Left kidney (tissue), 1 donor: ENCODE measurements at regions not wholly inside any gene's neighbourhood (a gene's known extent, or its start where the extent isn't known, plus 50 kb on each side); places are given as distances from the start of the nearest gene placed in this dataset.
"Not testable (repeated sequence)": the region's sequence is repeated elsewhere in the genome, so short reads cannot be mapped to it uniquely, and the experiment has no call there.

ENCODE experiments used
- DNase-seq: peaks from one replicate; pipeline ENCODE4 v3.0.0-alpha.2; 2013

DNA sequence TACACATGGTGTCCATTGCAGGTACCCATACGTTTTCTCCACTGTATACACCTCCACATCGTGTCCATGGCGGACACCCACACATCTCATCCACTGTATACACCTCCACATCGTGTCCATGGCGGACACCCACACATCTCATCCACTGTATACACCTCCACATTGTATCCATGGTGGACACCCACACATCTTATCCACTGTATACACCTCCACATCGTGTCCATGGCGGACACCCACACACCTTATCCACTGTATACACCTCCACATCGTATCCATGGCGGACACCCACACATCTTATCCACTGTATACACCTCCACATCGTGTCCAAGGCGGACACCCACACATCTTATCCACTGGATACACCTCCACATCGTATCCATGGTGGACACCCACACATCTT lies 50.4 kb upstream of the TTC34 start:
- not testable (repeated sequence) for DNase-seq

DNA sequence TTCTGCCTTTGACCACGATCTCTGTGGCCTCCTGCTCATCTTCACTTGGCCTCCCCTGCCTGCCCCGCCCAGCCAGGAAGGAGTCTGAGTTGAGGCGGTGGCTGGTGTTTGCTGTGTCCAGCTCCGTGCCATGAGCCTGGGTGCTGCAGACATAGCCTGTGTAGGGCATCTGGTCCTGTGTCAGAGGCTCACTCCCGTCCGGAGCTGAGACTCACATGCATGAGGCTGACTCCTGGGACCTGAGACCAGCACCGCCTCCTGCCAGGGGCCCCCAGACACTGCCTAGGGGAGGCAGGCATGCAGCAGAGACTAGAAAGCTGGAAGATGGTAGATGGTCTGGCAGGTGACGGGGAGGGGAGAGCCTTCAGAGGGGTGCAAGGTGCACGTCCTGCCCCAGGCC lies 52.2 kb upstream of the TTC34 start:
- no peak for DNase-seq

DNA sequence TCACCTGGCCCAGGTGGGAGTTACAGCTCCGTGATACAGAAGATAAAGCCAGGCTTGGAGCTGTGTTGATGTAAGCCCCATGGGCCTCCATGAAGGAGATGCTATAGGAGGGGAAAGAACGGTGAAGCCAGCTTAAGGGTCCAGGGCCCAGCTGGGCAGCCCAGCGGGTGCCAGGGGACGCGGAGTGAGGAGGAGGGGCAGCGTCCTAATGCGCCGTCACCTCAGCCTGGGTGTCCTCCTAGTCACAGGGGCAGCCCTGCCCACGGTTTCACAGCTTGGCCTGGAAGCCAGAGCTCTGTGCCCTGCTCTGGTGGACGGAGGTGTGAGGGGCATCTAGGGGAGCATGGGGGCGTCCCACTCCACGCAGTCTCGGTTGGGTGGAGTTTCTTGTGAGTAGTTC lies 52.7 kb upstream of the TTC34 start:
- no peak for DNase-seq

DNA sequence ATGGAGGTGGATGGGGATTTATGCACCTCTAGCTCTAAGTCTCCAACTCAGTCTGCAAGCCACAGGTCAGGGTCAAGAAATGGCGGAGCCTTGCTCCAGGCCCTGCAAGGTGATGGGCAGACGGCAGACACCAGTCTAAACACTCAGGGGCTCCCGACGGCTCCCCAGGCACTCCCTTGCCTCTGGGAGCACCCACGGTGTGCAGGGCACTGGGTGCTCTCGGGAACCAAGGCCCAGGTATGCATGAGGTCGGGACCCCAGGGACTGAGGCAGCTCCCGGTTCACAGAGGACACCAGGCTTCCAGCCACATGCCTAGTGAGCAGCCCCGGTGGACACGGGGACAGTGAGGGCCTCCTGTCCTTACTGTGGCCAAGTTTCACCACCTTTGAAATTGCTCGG lies 53.1 kb upstream of the TTC34 start:
- no peak for DNase-seq

DNA sequence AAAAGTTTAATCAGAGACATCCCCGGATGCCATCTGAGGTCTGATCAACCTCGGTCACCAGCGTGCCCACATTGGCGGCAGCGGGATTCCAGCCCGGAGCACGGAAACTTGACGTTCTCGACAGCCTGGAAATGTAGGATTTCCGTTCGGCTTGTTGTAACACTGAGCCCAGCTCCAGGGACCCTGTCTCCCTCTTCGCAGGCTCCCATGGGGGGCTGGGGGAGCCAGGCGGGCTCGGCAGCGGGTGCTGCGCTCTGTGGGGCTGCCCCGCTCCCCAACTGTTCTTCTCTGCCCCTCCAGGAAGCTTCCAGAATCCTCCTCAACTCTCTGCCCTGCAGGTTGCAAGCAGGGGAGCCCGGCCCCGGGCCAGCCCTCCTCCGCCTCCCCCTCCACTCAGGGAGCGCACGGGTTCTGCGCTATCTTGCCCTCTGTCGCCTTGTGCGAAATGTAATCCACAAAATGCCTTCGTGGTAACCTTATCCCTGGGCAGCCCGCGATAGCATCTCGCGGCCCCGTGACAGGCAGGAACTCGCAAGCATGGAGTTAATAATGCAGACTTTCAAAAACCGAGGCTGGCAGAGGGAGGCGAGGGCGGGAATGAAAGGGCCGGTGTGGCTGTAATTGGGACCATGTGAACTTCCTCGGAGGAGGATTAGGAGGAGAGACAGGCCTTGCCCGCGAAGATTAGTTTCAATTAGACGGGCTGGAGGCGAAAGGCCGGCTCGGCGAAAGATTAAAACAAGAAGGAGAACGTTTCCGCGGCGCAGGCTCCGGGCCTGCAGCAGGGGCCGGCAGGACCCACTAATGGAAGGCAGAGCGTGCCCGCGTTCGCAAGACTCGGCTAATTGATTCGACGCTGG lies 53.9 kb upstream of the TTC34 start:
- no peak for DNase-seq

DNA sequence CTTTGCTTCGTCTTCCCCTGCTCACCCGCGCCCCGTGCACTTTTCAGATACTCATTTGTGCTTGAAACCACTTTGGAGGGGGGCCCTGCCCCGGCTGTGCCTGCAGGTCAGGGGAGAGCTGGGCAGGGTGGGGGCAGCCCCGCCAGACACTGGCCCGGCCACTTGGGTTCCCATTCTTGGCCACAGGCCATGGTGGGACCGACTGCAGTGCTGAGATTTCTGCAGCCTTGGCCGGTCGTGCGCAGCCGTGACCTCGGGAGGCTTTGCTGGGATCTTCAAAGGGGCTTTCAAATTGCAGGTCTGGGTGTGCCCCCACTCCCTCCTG lies 54.5 kb upstream of the TTC34 start:
- no peak for DNase-seq

DNA sequence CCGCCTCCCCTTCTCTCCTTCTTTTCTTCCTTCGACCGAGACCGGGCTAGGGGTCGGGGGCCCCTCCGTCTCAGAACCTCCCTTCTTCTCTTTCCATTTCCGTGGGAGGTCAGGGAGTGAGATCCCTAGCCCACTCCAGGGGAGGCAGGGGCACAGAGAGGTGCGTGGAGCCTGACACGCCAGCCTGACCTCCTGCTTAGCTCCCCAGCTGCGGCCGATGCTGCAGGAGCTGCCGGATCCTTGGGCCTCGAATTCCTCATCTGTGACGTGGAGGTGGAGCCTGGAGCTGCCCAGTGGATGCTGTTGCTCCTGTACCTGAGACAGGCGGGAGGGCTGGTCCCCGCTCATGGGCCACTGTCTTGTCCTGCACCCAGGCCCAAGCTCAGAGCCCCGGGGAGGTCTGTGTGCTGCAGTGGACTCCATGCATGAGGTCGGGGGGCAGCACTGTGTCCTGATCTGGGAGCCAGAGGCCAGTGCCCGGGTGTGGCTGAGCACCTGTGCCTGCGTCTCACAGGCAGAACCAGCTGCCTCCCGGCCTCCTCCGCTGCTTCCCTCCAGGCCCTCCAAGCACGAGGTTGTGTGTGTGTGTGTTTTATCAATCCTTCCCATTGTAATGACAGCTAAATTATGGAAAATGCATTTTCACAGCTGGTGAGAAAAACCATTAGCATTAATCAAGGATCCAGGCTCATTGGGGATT lies 55.3 kb upstream of the TTC34 start:
- no peak for DNase-seq

DNA sequence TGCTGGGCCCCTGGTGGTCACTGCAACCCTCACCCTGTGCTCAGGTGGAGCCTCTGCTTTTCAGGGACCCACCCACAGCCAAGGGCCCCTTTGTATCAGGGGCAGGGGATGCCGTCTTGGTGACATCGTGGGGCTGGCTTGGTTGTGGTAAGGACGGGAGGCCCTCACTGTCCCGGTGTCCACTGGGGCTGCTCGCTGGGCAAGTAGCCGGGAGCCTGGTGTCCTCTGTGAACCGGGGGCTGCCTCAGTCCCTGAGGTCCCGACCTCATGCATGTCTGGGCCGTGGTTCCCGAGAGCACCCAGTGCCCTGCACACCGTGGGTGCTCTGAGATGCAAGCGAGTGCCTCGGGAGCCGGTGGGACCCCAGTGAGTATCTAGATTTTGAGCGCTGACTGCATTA lies 56.0 kb upstream of the TTC34 start:
- DNase-seq: no peak

DNA sequence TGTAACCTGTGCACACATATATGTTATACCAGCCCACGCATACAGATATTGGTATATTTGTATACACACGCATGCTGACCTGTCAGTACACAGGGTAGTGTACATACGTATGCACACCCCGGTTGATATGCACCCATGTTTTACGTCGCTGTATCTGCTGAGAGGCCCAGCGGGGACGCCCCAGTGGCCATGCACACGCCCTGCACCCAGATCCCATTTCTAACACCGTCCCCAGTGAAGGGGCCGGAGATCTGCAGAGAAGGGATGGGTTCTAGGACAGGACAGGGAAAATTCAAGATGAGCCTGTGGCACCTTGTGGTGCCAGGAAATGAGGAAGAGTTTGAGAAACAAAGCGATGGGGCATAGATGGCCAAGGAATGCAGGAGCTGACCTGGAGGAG lies 57.2 kb upstream of the TTC34 start:
- no peak for DNase-seq

DNA sequence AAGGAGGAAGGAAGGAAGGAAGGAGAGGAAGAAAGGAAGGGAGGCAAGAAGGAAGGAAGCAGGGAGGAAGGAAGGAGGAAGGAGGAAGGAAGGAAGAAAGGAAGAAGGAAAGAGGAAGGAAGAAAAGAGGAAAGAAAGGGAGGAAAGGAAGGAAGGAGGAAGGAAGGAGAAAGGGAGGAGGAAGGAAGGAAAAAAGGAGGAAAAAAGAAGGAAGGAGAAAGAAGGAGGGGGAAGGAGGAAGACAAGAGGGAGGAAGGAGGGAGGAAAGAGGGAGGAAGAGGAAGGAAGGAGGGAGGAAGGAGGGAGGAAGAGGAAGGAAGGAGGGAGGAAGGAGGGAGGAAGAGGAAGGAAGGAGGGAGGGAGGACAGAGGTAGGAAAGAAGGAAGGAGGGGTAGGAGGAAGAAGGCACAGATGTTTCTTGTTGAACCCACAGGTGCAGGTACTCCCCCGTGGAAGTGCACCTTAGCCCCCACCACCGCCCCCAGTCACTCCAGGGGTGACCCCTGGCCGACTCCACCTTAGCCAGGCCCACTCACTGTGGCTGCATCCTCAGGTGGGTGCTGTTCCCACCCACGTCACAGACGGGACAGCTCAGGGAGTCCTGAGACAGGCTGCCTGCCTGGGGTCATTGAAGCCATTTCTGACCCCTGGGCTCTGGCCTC lies 57.9 kb upstream of the TTC34 start:
- DNase-seq: no peak

DNA sequence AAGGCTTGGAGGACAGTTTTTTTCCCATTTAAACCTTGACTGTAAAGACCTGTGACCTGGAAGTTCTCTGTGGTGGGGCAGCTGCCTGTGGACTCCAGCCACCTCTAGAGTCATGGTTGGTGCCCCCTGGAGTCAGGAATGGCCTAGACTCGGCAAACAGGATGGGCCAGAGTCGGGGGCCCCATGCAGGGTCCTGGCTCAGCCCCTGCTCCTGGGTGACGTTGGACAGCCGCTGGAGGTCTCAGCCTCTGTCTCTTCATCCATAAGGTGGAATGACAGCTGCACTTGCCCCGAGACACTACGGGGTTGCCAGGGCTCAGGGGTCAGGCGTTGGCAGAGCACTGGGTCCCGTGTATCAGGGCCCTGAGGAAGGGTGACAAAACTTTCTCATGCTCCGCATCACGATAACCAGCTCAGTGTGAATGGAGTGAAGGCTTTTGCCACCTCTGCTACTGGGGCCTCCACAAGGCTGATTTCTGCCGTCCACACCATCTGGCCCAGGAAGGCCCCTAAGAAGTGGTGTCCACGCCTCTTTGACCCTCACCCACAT lies 58.5 kb upstream of the TTC34 start:
- no peak for DNase-seq

DNA sequence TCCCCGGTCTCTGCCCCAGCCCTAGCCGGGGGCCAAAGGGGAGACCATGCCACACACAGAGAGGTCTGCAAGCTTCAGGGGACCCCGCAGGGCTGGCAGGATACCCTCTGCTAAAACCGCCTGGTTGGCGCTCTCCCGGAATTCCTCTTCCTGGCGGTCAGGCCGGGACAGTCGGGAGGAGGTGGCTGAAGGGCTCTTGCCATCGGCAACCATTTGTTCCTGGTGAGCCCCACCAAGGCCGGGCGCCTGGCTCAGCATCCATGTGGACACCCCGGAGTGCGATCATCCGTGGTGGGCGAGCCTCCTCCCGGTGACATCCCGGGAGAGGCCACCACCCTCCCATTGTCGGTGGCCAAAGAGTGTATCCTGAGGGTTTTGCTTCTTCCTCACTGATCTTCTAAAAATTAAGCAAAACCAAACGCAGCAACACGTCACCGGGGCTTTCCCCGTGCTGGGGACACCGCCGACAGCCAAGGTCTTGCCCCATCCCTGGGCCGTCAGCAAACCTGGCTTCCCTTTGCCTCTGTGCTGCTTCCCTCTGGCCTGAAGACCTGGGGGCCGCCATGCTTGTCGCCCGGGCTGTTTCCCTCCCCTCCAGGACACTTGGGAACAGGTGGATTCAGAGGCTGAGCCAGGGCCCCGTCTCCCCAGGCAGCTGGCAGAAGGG lies 59.1 kb upstream of the TTC34 start:
- no peak for DNase-seq

DNA sequence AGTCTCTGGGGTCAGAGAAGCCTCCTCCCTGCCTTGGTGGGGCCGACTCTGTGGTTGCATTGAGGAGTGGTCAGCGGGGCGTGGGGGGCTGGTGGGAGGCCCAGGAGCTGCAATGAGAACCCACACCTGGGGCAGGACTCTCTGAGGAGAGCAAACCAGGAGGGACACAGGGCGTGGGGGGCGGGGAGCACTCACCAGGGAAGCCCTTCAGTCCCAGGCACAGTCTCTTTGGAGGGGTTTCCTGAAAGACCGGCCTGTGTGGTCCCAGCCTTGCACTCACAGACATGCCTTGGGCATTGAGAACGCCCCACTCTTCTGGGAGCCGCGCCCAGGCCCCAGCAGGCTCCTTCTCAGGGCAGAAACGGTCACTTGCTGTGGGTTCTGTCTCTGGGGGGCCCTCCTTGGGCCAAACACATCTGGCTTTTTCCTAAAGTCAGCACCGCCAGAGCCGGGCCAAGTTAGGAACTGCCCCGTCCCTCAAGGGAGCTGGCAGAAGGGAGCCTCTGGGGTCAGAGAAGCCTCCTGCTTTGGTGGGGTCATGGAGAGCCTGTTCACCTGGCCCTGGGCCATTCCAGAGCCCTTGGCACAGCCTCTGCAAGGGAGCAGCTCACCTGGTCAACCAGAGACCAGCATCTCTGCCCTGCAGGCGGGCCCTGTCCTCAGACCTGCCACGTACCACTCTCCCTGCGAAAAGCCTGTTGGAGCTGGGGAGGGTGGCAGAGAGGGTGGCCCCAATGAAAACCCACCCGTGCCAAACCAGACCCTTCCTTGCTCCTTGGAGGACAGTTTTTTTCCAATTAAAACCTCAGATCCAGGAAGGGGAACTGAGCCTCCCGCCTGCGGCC lies 59.9 kb upstream of the TTC34 start:
- DNase-seq: no peak

DNA sequence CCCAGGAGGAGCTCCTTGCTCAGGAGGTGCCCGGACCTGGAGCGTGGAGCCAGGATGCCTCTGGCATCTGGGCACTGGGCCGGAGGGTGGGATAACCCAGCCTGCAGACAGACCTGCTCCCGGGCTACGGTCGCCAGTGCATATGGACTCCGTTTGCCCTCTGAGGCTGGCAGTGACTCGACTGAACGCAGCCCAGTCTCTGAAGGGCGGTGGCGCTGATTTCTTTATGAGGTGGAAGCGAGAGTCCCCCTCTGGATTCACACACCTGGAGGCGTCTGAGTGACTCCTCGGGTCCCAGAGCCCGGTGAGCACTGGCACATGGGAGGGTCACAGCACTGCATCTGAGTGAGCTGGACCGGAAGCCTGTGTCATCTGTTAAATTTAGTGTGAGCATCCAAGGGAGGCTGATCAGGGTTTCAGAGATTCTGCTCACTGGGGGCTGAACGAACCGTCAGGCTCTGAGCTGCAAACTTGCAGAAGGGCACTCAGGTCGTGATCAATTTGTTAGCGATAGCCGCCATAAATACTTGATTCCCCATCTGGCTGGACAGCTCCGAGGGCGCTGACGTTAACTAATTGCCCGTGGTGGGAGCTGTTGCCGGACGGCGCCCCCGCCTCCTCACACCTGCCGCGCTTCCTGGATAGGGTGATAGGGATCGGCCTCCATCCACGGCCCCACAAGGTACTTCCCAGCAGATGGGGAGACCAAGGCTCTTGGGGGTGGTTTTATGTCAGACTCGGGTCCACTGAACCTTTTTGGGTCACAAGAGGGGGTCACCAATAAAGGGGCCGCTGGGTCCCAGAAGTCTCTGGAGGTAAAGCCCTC lies 60.7 kb upstream of the TTC34 start:
- no peak for DNase-seq

DNA sequence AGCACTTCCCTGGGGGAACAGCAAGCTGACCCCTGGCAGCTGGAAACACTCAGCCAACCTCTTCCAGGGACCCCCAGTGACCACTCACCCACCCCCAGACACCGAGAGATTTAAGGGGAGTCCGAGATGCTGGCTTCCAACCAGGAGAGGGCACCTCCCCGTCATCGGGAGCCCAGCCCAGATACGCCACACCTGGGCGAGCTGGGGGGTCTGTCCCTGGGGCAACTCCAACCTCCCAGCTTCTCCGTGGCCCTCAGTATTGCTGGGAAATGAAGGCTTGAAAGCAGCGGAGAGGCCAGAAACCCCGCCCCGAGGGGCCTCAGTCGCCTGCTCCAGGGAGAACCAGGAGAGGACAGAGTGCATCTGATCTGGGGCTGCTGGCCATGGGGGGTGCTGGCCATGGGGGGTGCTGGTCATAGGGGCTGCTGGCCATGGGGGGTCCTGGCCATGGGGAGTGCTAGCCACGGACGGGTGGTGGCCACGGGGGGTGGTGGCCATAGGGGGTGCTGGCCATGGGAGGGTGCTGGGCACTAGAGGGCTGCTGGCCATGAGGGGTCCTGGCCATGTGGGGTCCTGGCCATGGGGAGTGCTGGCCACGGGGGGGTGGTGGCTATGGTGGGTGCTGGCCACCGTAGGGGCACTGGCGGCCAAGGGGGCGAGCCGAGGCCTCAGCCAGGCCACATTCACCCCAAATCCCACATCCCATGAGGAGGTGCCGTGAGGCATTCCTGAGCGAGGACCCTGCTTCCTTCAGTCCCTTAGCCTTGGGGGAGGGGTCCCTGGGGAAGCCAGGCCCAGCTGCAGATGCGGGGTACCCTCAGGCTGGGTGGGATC lies 61.5 kb upstream of the TTC34 start:
- DNase-seq: no peak

DNA sequence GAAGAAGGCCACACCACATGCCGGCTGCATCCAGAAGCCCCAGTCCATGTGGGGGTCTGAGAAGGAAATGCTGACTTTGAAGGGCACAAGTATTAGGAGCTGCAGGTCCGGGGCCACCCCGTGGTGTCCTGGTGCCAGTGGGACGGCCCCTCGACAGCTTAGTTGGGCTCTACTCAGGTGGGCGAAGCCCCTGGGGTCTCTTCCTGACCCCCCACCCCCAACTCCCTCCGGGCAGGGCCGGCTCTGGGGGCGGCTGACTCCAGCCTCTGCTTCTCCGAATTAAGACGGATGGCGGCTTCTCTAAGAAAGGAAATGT lies 62.1 kb upstream of the TTC34 start:
- no peak for DNase-seq

DNA sequence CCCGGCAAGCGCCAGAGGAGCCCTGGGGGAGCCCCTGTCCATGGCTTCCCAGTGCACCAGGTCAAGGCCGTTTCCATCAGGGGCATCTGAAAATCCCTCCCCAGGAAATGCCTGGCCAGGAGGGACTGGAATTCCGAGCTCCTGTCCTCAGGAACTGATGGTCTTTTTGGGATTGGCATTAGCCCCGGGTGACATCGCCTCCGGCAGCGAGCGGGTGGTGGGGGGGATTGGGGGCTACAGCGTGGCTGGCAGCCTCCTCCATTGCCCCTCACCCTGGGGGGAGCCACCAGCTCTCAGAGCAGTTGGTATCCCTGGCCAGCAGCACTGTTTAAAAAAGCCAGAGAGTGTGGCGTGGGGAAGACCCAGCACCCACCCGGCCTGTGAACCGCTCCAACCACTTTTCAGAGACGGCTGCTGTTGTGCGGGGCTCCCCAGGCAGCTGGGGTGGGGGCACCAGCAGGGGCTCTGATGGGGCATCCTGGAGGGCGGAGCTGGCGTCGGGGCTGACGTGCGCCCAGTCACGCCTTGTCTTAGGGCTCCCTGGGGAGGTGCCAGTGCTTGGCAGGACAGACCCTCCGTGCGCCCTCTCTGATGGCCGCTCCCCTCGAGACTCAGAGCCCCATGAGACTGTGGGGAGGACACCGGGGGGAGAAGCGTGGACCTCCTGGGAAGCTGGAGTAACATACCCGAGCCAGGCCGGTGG lies 62.9 kb upstream of the TTC34 start:
- no peak for DNase-seq

DNA sequence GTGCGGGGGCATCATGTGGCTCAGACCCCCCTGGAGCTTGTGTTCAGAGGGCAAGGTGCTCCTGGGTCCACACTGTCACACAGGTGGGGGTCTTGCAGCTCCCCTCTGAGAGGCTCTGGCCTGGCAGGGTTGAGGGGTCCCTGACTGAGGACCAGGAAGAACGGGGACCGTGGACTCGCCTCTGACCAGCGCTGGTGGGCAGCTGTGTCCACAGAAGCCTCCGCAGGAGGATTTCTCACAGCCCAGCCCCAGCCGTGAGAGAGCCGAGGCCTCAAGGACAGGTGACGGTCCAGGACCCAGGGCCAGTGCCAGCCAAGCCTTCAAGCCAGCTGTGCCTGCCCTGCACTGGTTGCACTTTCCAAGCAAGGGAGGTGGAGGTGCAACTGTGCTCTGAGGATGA lies 63.5 kb upstream of the TTC34 start:
- no peak for DNase-seq
